IMR-90 (cell line): ENCODE measurements at regions not wholly inside any gene's neighbourhood (a gene's known extent, or its start where the extent isn't known, plus 50 kb on each side); places are given as distances from the start of the nearest gene placed in this dataset.

Experiments used
- CHD1 ChIP-seq: IDR thresholded peaks from 2 replicates; pipeline ENCODE4 v1.6.1; 2012; ENCODE audit warnings: low read depth, low read length, improper control_type of control experiment
- MXI1 ChIP-seq: IDR thresholded peaks from 2 replicates; pipeline ENCODE4 v1.6.1; 2012; ENCODE audit warnings: low read depth, mild to moderate bottlenecking, low read length, moderate library complexity, borderline replicate concordance
- POLR2A ChIP-seq: IDR thresholded peaks from 2 replicates; pipeline ENCODE4 v1.6.1; 2012; ENCODE audit warnings: mild to moderate bottlenecking, low read depth, low read length
- TF ChIP-seq, protein P1 (sequence below): conservative IDR thresholded peaks from 2 replicates; pipeline ENCODE4 v1.5.1; 2012; ENCODE audit warnings: mild to moderate bottlenecking, low read depth, low read length, improper control_type of control experiment

DNA sequence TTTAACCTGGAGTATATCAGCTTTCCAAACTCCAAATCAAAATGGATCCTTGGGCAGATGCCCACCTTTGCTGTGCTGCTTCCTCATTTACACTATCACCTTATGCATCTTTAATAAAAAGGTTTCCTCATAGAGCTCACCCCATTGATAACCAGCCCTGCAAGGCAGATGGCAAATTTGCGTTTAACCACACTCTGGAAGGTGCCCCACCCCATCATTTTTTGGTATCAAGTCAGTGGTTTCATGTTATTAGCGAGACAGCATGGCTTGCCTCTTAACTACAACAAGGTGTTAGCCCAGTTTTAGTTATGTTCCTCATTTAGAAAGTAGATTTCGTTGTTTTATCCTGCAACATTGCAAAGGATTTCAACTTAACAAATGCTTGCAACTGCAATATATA lies 214.0 kb upstream of the WDFY3 start:
- TF ChIP-seq, protein P1, sequence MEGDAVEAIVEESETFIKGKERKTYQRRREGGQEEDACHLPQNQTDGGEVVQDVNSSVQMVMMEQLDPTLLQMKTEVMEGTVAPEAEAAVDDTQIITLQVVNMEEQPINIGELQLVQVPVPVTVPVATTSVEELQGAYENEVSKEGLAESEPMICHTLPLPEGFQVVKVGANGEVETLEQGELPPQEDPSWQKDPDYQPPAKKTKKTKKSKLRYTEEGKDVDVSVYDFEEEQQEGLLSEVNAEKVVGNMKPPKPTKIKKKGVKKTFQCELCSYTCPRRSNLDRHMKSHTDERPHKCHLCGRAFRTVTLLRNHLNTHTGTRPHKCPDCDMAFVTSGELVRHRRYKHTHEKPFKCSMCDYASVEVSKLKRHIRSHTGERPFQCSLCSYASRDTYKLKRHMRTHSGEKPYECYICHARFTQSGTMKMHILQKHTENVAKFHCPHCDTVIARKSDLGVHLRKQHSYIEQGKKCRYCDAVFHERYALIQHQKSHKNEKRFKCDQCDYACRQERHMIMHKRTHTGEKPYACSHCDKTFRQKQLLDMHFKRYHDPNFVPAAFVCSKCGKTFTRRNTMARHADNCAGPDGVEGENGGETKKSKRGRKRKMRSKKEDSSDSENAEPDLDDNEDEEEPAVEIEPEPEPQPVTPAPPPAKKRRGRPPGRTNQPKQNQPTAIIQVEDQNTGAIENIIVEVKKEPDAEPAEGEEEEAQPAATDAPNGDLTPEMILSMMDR, result no peak
- no peak for TF ChIP-seq POLR2A
- TF ChIP-seq CHD1, result no peak
- TF ChIP-seq MXI1, result no peak
